MM.1S (cell line): ENCODE measurements at regions not wholly inside any gene's neighbourhood (a gene's known extent, or its start where the extent isn't known, plus 50 kb on each side); places are given as distances from the start of the nearest gene placed in this dataset.

Source experiments
- DNase-seq: peaks from one replicate; pipeline ENCODE4 v3.0.0-alpha.2; 2015
- H2AFZ ChIP-seq: fragments of 300-600 bp; sonication (generic); 2 replicates; pipeline ENCODE4 v1.6.0; 2016; ENCODE audit warnings: antibody characterized with exemption, low read length
- H3F3A ChIP-seq: fragments of 300-600 bp; sonication (generic); 2 replicates; pipeline ENCODE4 v1.6.1; 2016; ENCODE audit warnings: mild to moderate bottlenecking, antibody characterized with exemption, low read length, moderate library complexity, mixed read lengths; ENCODE audit not compliant: insufficient read depth
- H3K27ac ChIP-seq: fragments of 300-600 bp; sonication (generic); 2 replicates; pipeline ENCODE4 v1.5.1; 2016; ENCODE audit warnings: mild to moderate bottlenecking, low read length
- H3K27me3 ChIP-seq: fragments of 300-600 bp; sonication (generic); replicated peaks from 2 replicates; pipeline ENCODE4 v1.6.0; 2016; ENCODE audit warnings: low read length; ENCODE audit not compliant: insufficient read depth
- H3K36me3 ChIP-seq: fragments of 300-600 bp; sonication (generic); replicated peaks from 2 replicates; pipeline ENCODE4 v1.6.1; 2016; ENCODE audit warnings: mild to moderate bottlenecking, low read length, mixed read lengths; ENCODE audit not compliant: insufficient read depth
- H3K4me1 ChIP-seq: fragments of 300-600 bp; sonication (generic); 2 replicates; pipeline ENCODE4 v1.6.1; 2016; ENCODE audit warnings: low read length, mixed read lengths
- H3K4me2 ChIP-seq: fragments of 300-600 bp; sonication (generic); 2 replicates; pipeline ENCODE4 v1.6.0; 2016; ENCODE audit warnings: low read depth, low read length
- H3K4me3 ChIP-seq: fragments of 300-600 bp; sonication (generic); 2 replicates; pipeline ENCODE4 v1.5.1; 2016; ENCODE audit warnings: low read length, mixed read lengths
- H3K79me2 ChIP-seq: fragments of 300-600 bp; sonication (generic); 2 replicates; pipeline ENCODE4 v1.6.1; 2016; ENCODE audit warnings: mixed run types, low read length, mixed read lengths
- H3K9ac ChIP-seq: fragments of 300-600 bp; sonication (generic); 2 replicates; pipeline ENCODE4 v1.6.1; 2016; ENCODE audit warnings: low read length, mixed read lengths
- H3K9me2 ChIP-seq: fragments of 300-600 bp; sonication (generic); replicated peaks from 2 replicates; pipeline ENCODE4 v1.6.1; 2016; ENCODE audit warnings: mild to moderate bottlenecking, low read length, mixed read lengths; ENCODE audit not compliant: insufficient read depth
- H3K9me3 ChIP-seq: fragments of 300-600 bp; sonication (generic); replicated peaks from 2 replicates; pipeline ENCODE4 v1.6.1; 2016; ENCODE audit warnings: mild to moderate bottlenecking, low read length, mixed read lengths; ENCODE audit not compliant: insufficient read depth
- H4K20me1 ChIP-seq: fragments of 300-600 bp; sonication (generic); 2 replicates; pipeline ENCODE4 v1.6.1; 2016; ENCODE audit warnings: mild to moderate bottlenecking, low read length, moderate library complexity, mixed read lengths; ENCODE audit not compliant: insufficient read depth
- CTCF ChIP-seq: fragments of 300-600 bp; sonication (generic); IDR thresholded peaks from 2 replicates; pipeline ENCODE4 v1.5.1; 2016; ENCODE audit warnings: antibody characterized with exemption, low read length, mixed read lengths
- EZH2 ChIP-seq: fragments of 300-600 bp; sonication (generic); optimal IDR thresholded peaks from 2 replicates; pipeline ENCODE3; 2017; ENCODE audit warnings: low read depth, mild to moderate bottlenecking, antibody characterized with exemption, low read length, mixed read lengths
- EZH2phosphoT487 ChIP-seq: fragments of 300-600 bp; sonication (generic); IDR thresholded peaks from 2 replicates; pipeline ENCODE4 v1.6.1; 2018; ENCODE audit warnings: antibody characterized with exemption, low read length

- no peak for TF ChIP-seq CTCF
- TF ChIP-seq EZH2 = no peak
- no peak for TF ChIP-seq EZH2phosphoT487
- Histone ChIP-seq H3K4me2 (no peak overlapping the region), H4K20me1 (no peaks in the 10 kb centered on the region), H2AFZ (no peak overlapping the region), H3K9me2 (no peaks in the 10 kb centered on the region), H3K79me2 (no peaks in the 10 kb centered on the region), H3K9ac (no peak overlapping the region), H3K27ac (no peak overlapping the region), H3K4me1 (no peaks in the 10 kb centered on the region), H3K4me3 (no peak overlapping the region), H3K27me3 (no peaks in the 10 kb centered on the region), H3K36me3 (no peaks in the 10 kb centered on the region), H3F3A (no peaks in the 10 kb centered on the region), H3K9me3 (no peaks in the 10 kb centered on the region)
- DNase-seq = no peak
Observed at GRCh38 chr18:76544511-76545345, 49.7 kb upstream of the ZNF516 start.
